ENCODE measurements at regions not wholly inside any gene's neighbourhood (a gene's known extent, or its start where the extent isn't known, plus 50 kb on each side); places are given as distances from the start of the nearest gene placed in this dataset.

- no peak overlapping the region for H3K4me3 ChIP-seq (ENCODE audit: low read depth, low read length)
- TF ChIP-seq CTCF (IDR thresholded peaks at IDR 0.05; ENCODE audit: borderline replicate concordance, insufficient read depth, low read depth, low read length), result no peak
These were observed 293.0 kb upstream of the TLE3 start for GRCh38 chr15:70390723-70391122.

GRCh38 chr15:70387993-70388392 is 290.3 kb upstream of the TLE3 start:
- H3K4me3 ChIP-seq (ENCODE audit: low read depth, low read length), result no peak overlapping the region
- TF ChIP-seq CTCF (IDR thresholded peaks at IDR 0.05; ENCODE audit: borderline replicate concordance, insufficient read depth, low read depth, low read length), result no peak

GRCh38 chr15:70387081-70387480 is 289.4 kb upstream of the TLE3 start:
- no peak for TF ChIP-seq CTCF (IDR thresholded peaks at IDR 0.05; ENCODE audit: borderline replicate concordance, insufficient read depth, low read depth, low read length)
- H3K4me3 ChIP-seq (ENCODE audit: low read depth, low read length), result no peak overlapping the region

- no peak for TF ChIP-seq CTCF (IDR thresholded peaks at IDR 0.05; ENCODE audit: borderline replicate concordance, insufficient read depth, low read depth, low read length)
- H3K4me3 ChIP-seq (ENCODE audit: low read depth, low read length), result no peak overlapping the region
These were observed 288.0 kb upstream of the TLE3 start for GRCh38 chr15:70385711-70386110.

GRCh38 chr15:70385052-70385451 is 287.3 kb upstream of the TLE3 start:
- H3K4me3 ChIP-seq (ENCODE audit: low read depth, low read length), result no peak overlapping the region
- TF ChIP-seq CTCF (IDR thresholded peaks at IDR 0.05; ENCODE audit: borderline replicate concordance, insufficient read depth, low read depth, low read length), result no peak

GRCh38 chr15:70383856-70384255 is 286.1 kb upstream of the TLE3 start:
- TF ChIP-seq CTCF (IDR thresholded peaks at IDR 0.05; ENCODE audit: borderline replicate concordance, insufficient read depth, low read depth, low read length), result no peak
- no peak overlapping the region for H3K4me3 ChIP-seq (ENCODE audit: low read depth, low read length)

GRCh38 chr15:70382762-70383458 is 285.2 kb upstream of the TLE3 start:
- no peak for TF ChIP-seq CTCF (IDR thresholded peaks at IDR 0.05; ENCODE audit: borderline replicate concordance, insufficient read depth, low read depth, low read length)
- no peak overlapping the region for H3K4me3 ChIP-seq (ENCODE audit: low read depth, low read length)

All from GM12875 (cell line).